ENCODE measurements at regions not wholly inside any gene's neighbourhood (a gene's known extent, or its start where the extent isn't known, plus 50 kb on each side); places are given as distances from the start of the nearest gene placed in this dataset.

GRCh38 chr4:110900213-110900769 lies 277.4 kb upstream of the PITX2 start:
- Histone ChIP-seq H3K27me3 (ENCODE audit: control insufficient read depth, insufficient read depth, low read length) (no peaks in the 10 kb centered on the region), H3K4me1 (ENCODE audit: control insufficient read depth, insufficient read depth, low read length) (no peaks in the 10 kb centered on the region), H2BK5ac (ENCODE audit: low read depth, low read length, poor library complexity, severe bottlenecking) (no peak overlapping the region), H4K5ac (ENCODE audit: low read depth, low read length) (no peak overlapping the region), H4K91ac (ENCODE audit: insufficient read depth, low read depth, low read length) (no peak overlapping the region), H3K27ac (ENCODE audit: insufficient read depth, low read length) (no peak overlapping the region), H2BK120ac (ENCODE audit: low read depth, low read length) (no peak overlapping the region), H3K9me3 (ENCODE audit: control insufficient read depth, insufficient read depth, low read length) (no peaks in the 10 kb centered on the region), H4K8ac (ENCODE audit: low read depth in 2 of 2, low read length in 2 of 2) (no peak overlapping the region), H2BK15ac (ENCODE audit: low read depth, low read length) (no peak overlapping the region), H3K79me1 (ENCODE audit: low read depth in 1 of 2, low read length in 2 of 2) (no peaks in the 10 kb centered on the region), H3K23ac (ENCODE audit: low read depth, low read length) (no peak overlapping the region), H2AK5ac (ENCODE audit: low read depth, low read length) (no peak overlapping the region), H3K14ac (replicated peaks; ENCODE audit: low read depth, low read length) (no peak overlapping the region), H3K4me3 (ENCODE audit: insufficient read depth, low read depth, low read length) (no peak overlapping the region), H3K56ac (ENCODE audit: extremely low read depth, insufficient read depth, low read length) (no peak overlapping the region), H3K4ac (ENCODE audit: low read depth, low read length) (no peak overlapping the region), H3K9me1 (ENCODE audit: insufficient read depth, low read length) (no peaks in the 10 kb centered on the region), H2BK20ac (ENCODE audit: low read depth, low read length) (no peak overlapping the region), H2AK9ac (replicated peaks; ENCODE audit: low read depth, low read length, poor library complexity) (no peak overlapping the region), H4K20me1 (ENCODE audit: insufficient read depth, low read length) (no peaks in the 10 kb centered on the region), H3K18ac (ENCODE audit: low read depth, low read length) (no peak overlapping the region), H3K9ac (ENCODE audit: low read depth, low read length) (no peak overlapping the region), H3K36me3 (ENCODE audit: control insufficient read depth, insufficient read depth, low read length) (no peaks in the 10 kb centered on the region), H2AFZ (replicated peaks; ENCODE audit: low read length, poor library complexity) (no peak overlapping the region), H3K4me2 (ENCODE audit: low read depth, low read length) (no peak overlapping the region)
- dilution Hi-C loops (cut with HindIII; ENCODE audit: low sequenced_read_pairs, unreplicated experiment) (no loop called here), in situ Hi-C loops (cut with MboI; ENCODE audit: low sequenced_read_pairs) (no loop called here), intact Hi-C loops (cut with micrococcal nuclease) (loop anchor here (5.0 kb wide), 1 partner anchor 128 kb away; no protein-coding TSS in a partner anchor)
- no peak for TF ChIP-seq CEBPB (IDR thresholded peaks at IDR 0.05; ENCODE audit: low read depth, low read length)
- TF ChIP-seq ELK1 (IDR thresholded peaks at IDR 0.05; ENCODE audit: borderline replicate concordance, low read depth, low read length) = no peak
- no peak for TF ChIP-seq MXI1 (IDR thresholded peaks at IDR 0.05; ENCODE audit: borderline replicate concordance, low read depth, low read length)
- no peak for TF ChIP-seq RCOR1 (IDR thresholded peaks at IDR 0.05; ENCODE audit: insufficient replicate concordance, low read length)
- TF ChIP-seq RFX5 (IDR thresholded peaks at IDR 0.05; ENCODE audit: low read depth, low read length) = no peak
- TF ChIP-seq BHLHE40 (IDR thresholded peaks at IDR 0.05; ENCODE audit: low read depth, low read length) = no peak
- TF ChIP-seq POLR2A (IDR thresholded peaks at IDR 0.05; ENCODE audit: low read depth, low read length) = no peak
- no peak for TF ChIP-seq CTCF (conservative IDR thresholded peaks at IDR 0.05; ENCODE audit: low read depth, low read length)
- no peak for TF ChIP-seq RAD21 (IDR thresholded peaks at IDR 0.05; ENCODE audit: low read length)
- no peak for TF ChIP-seq SMC3 (IDR thresholded peaks at IDR 0.05; ENCODE audit: low read depth, low read length)
- no peak for TF ChIP-seq MAZ (IDR thresholded peaks at IDR 0.05; ENCODE audit: borderline replicate concordance, low read depth, low read length)
- TF ChIP-seq MAFK (IDR thresholded peaks at IDR 0.05; ENCODE audit: low read depth, low read length) = no peak
- TF ChIP-seq USF2 (IDR thresholded peaks at IDR 0.05; ENCODE audit: low read depth, low read length) = no peak
- no peak for TF ChIP-seq FOS (IDR thresholded peaks at IDR 0.05; ENCODE audit: low read depth, low read length)
- TF ChIP-seq CHD1 (IDR thresholded peaks at IDR 0.05; ENCODE audit: low read depth, low read length) = no peak
- no CpG with 5 or more reads among the region's 1 CpG for WGBS, 2 experiments (ENCODE audit: extremely low coverage in 2 of 2, insufficient read length in 1 of 2)
- CTCF ChIA-PET = no interaction called here
- ATAC-seq (ENCODE audit: low read depth) (peak; percentile 35; the same call in 1 of the 2 replicates), DNase-seq (peak; percentile 20)
- BruUV-seq (replicated peaks) = no TSS peak
- POLR2A ChIA-PET (ENCODE audit: unreplicated experiment) = no interaction called here

All from IMR-90 (cell line).